GM12873 (cell line): ENCODE measurements at regions not wholly inside any gene's neighbourhood (a gene's known extent, or its start where the extent isn't known, plus 50 kb on each side); places are given as distances from the start of the nearest gene placed in this dataset.

Experiments used
- CTCF ChIP-seq: IDR thresholded peaks from 2 replicates; pipeline ENCODE4 v1.5.1; 2012; ENCODE audit warnings: low read depth, mild to moderate bottlenecking, moderate library complexity, low read length, control low read depth; ENCODE audit not compliant: insufficient read depth; ENCODE audit errors: missing control alignments

- no peak for TF ChIP-seq CTCF
Measured at GRCh38 chr4:10212901-10213300, 96.3 kb upstream of the WDR1 start.

- TF ChIP-seq CTCF: no peak
Measured at GRCh38 chr4:10212400-10212799, 95.8 kb upstream of the WDR1 start.

- TF ChIP-seq CTCF: no peak
Measured at GRCh38 chr4:10207116-10207515, 90.5 kb upstream of the WDR1 start.

- TF ChIP-seq CTCF: no peak
Measured at GRCh38 chr4:10205223-10205622, 88.6 kb upstream of the WDR1 start.

GRCh38 chr4:10204401-10205058 lies 87.9 kb upstream of the WDR1 start:
- TF ChIP-seq CTCF: no peak

GRCh38 chr4:10203851-10204250 lies 87.3 kb upstream of the WDR1 start:
- TF ChIP-seq CTCF: no peak

- TF ChIP-seq CTCF: no peak
Measured at GRCh38 chr4:10201381-10202223, 85.0 kb upstream of the WDR1 start.
